ENCODE measurements at regions not wholly inside any gene's neighbourhood (a gene's known extent, or its start where the extent isn't known, plus 50 kb on each side); places are given as distances from the start of the nearest gene placed in this dataset.
"Not testable (repeated sequence)": the region's sequence is repeated elsewhere in the genome, so short reads cannot be mapped to it uniquely, and the experiment has no call there.

- H3K9me3 ChIP-seq (ENCODE audit: insufficient read depth, low read depth): no peaks in the 10 kb centered on the region
- no peak overlapping the region for H3K27ac ChIP-seq
- ChIA-PET POLR2A (ENCODE audit: unreplicated experiment) (no interaction called here), CTCF (no interaction called here)
- TF ChIP-seq EZH2 (IDR thresholded peaks at IDR 0.05; ENCODE audit: low read depth) (no peak), CTCF (conservative IDR thresholded peaks at IDR 0.05) (no peak)
- no peak overlapping the region for H2AFZ ChIP-seq
- intact Hi-C loops (cut with micrococcal nuclease; ENCODE audit: unreplicated experiment): no loop called here
- no TSS peak for BruUV-seq (replicated peaks)
- H3K79me2 ChIP-seq (ENCODE audit: low read depth): no peaks in the 10 kb centered on the region
- H4K20me1 ChIP-seq (ENCODE audit: insufficient read depth): no peaks in the 10 kb centered on the region
- H3F3A ChIP-seq (ENCODE audit: insufficient read depth, low read depth): no peaks in the 10 kb centered on the region
- no peak overlapping the region for H3K4me2 ChIP-seq
- H3K4me1 ChIP-seq (replicated peaks; ENCODE audit: insufficient read depth): 0 out of 2 replicates have a peak, but pooled peaks cover 5% of the 10 kb centered on the region
- H3K27me3 ChIP-seq (ENCODE audit: insufficient read depth, low read depth): no peaks in the 10 kb centered on the region
- H3K36me3 ChIP-seq (ENCODE audit: low read depth): no peaks in the 10 kb centered on the region
- H3K4me3 ChIP-seq: no peak overlapping the region
- no peak for DNase-seq
- H3K9me2 ChIP-seq (ENCODE audit: insufficient read depth): peaks cover 4% of the 10 kb centered on the region; the same call in 1 of the 2 replicates
Measured at GRCh38 chr7:96561892-96562291, 147.8 kb downstream of the SEM1 start.

- Histone ChIP-seq H2AFZ (no peak overlapping the region), H3K4me3 (no peak overlapping the region), H3K9me3 (ENCODE audit: insufficient read depth, low read depth) (no peaks in the 10 kb centered on the region), H4K20me1 (ENCODE audit: insufficient read depth) (no peaks in the 10 kb centered on the region), H3K9me2 (ENCODE audit: insufficient read depth) (peaks cover 4% of the 10 kb centered on the region; the same call in 1 of the 2 replicates), H3K36me3 (ENCODE audit: low read depth) (no peaks in the 10 kb centered on the region), H3K79me2 (ENCODE audit: low read depth) (no peaks in the 10 kb centered on the region), H3K4me2 (no peak overlapping the region), H3K27me3 (ENCODE audit: insufficient read depth, low read depth) (no peaks in the 10 kb centered on the region), H3F3A (ENCODE audit: insufficient read depth, low read depth) (no peaks in the 10 kb centered on the region), H3K27ac (no peak overlapping the region), H3K4me1 (replicated peaks; ENCODE audit: insufficient read depth) (0 out of 2 replicates have a peak, but pooled peaks cover 5% of the 10 kb centered on the region)
- intact Hi-C loops (cut with micrococcal nuclease; ENCODE audit: unreplicated experiment): no loop called here
- POLR2A ChIA-PET (ENCODE audit: unreplicated experiment): interaction anchor here (0.7 kb wide), 1 partner anchor 234 kb away, joined by 5 read pairs; no protein-coding TSS in a partner anchor
- TF ChIP-seq EZH2 (IDR thresholded peaks at IDR 0.05; ENCODE audit: low read depth): no peak
- BruUV-seq (replicated peaks): no TSS peak
- CTCF ChIA-PET: no interaction called here
- DNase-seq: no peak
Measured at GRCh38 chr7:96558530-96558929, 151.1 kb downstream of the SEM1 start.

- TF ChIP-seq EZH2 (IDR thresholded peaks at IDR 0.05; ENCODE audit: low read depth): no peak
- TF ChIP-seq CTCF (conservative IDR thresholded peaks at IDR 0.05): no peak
- H3K4me1 ChIP-seq (replicated peaks; ENCODE audit: insufficient read depth): 0 out of 2 replicates have a peak, but pooled peaks cover 3% of the 10 kb centered on the region
- ChIA-PET CTCF (no interaction called here), POLR2A (ENCODE audit: unreplicated experiment) (interaction anchor here (0.7 kb wide), 1 partner anchor 234 kb away, joined by 5 read pairs; no protein-coding TSS in a partner anchor)
- no peaks in the 10 kb centered on the region for H3K79me2 ChIP-seq (ENCODE audit: low read depth)
- H3K9me3 ChIP-seq (ENCODE audit: insufficient read depth, low read depth): no peaks in the 10 kb centered on the region
- BruUV-seq (replicated peaks): no TSS peak
- H3K27me3 ChIP-seq (ENCODE audit: insufficient read depth, low read depth): no peaks in the 10 kb centered on the region
- intact Hi-C loops (cut with micrococcal nuclease; ENCODE audit: unreplicated experiment): no loop called here
- no peaks in the 10 kb centered on the region for H3K36me3 ChIP-seq (ENCODE audit: low read depth)
- DNase-seq: no peak
- H3K4me3 ChIP-seq: no peak overlapping the region
- H3K27ac ChIP-seq: no peak overlapping the region
- H4K20me1 ChIP-seq (ENCODE audit: insufficient read depth): no peaks in the 10 kb centered on the region
- no peak overlapping the region for H3K4me2 ChIP-seq
- no peak overlapping the region for H2AFZ ChIP-seq
- peaks cover 4% of the 10 kb centered on the region; the same call in 1 of the 2 replicates for H3K9me2 ChIP-seq (ENCODE audit: insufficient read depth)
- no peaks in the 10 kb centered on the region for H3F3A ChIP-seq (ENCODE audit: insufficient read depth, low read depth)
Measured at GRCh38 chr7:96558093-96558492, 151.6 kb downstream of the SEM1 start.

- DNase-seq; H3K36me3 ChIP-seq (ENCODE audit: low read depth); H3K79me2 ChIP-seq (ENCODE audit: low read depth); BruUV-seq (replicated peaks); CTCF ChIA-PET; H3K4me2 ChIP-seq; H3K4me1 ChIP-seq (replicated peaks; ENCODE audit: insufficient read depth); H3K9me2 ChIP-seq (ENCODE audit: insufficient read depth); intact Hi-C loops (cut with micrococcal nuclease; ENCODE audit: unreplicated experiment); POLR2A ChIA-PET (ENCODE audit: unreplicated experiment); H3K27me3 ChIP-seq (ENCODE audit: insufficient read depth, low read depth); H3F3A ChIP-seq (ENCODE audit: insufficient read depth, low read depth); H3K4me3 ChIP-seq; H3K9me3 ChIP-seq (ENCODE audit: insufficient read depth, low read depth); H4K20me1 ChIP-seq (ENCODE audit: insufficient read depth); H3K27ac ChIP-seq; H2AFZ ChIP-seq: not testable (repeated sequence)
Measured at GRCh38 chr7:96557598-96557997, 152.0 kb downstream of the SEM1 start.

Data from PC-9 (cell line).